GM23338 (cell line): ENCODE measurements at regions not wholly inside any gene's neighbourhood (a gene's known extent, or its start where the extent isn't known, plus 50 kb on each side); places are given as distances from the start of the nearest gene placed in this dataset.

Source experiments
- ATAC-seq: fragments of 200-7000 bp; cut with Tn5 transposase; 3 replicates; pipeline ENCODE4 v1.9.1; 2020
- DNase-seq: peaks from one replicate; pipeline ENCODE4 v3.0.0-alpha.2; 2015; ENCODE audit warnings: low spot score
- H2AFZ ChIP-seq: fragments of 200-600 bp; sonication (generic); 2 replicates; pipeline ENCODE4 v1.8.0; 2016; ENCODE audit warnings: antibody characterized with exemption, mild to moderate bottlenecking, moderate library complexity
- H3F3A ChIP-seq: fragments of 200-600 bp; sonication (generic); replicated peaks from 2 replicates; pipeline ENCODE4 v1.8.0; 2017; ENCODE audit warnings: antibody characterized with exemption, mixed run types, low read depth
- H3K27ac ChIP-seq: fragments of 200-600 bp; sonication (generic); 2 replicates; pipeline ENCODE4 v1.6.1; 2016; ENCODE audit warnings: low read depth
- H3K27me3 ChIP-seq: fragments of 200-600 bp; sonication (generic); 2 replicates; pipeline ENCODE4 v1.8.0; 2016; ENCODE audit warnings: mild to moderate bottlenecking, mixed run types, moderate library complexity; ENCODE audit not compliant: insufficient read depth
- H3K36me3 ChIP-seq: fragments of 200-600 bp; sonication (generic); 2 replicates; pipeline ENCODE4 v1.8.0; 2016; ENCODE audit warnings: mild to moderate bottlenecking; ENCODE audit not compliant: insufficient read depth
- H3K4me1 ChIP-seq: fragments of 200-600 bp; sonication (generic); 2 replicates; pipeline ENCODE4 v1.8.0; 2016; ENCODE audit warnings: mild to moderate bottlenecking, moderate library complexity; ENCODE audit not compliant: insufficient read depth
- H3K4me2 ChIP-seq: fragments of 200-600 bp; sonication (generic); 2 replicates; pipeline ENCODE4 v1.7.1; 2017; ENCODE audit warnings: mixed run types
- H3K4me3 ChIP-seq: fragments of 200-600 bp; sonication (generic); 2 replicates; pipeline ENCODE4 v1.6.1; 2016; ENCODE audit warnings: mixed run types
- H3K79me2 ChIP-seq: fragments of 200-600 bp; sonication (generic); replicated peaks from 2 replicates; pipeline ENCODE4 v1.8.0; 2017; ENCODE audit warnings: mild to moderate bottlenecking; ENCODE audit not compliant: insufficient read depth
- H3K9me2 ChIP-seq: fragments of 200-600 bp; sonication (generic); 2 replicates; pipeline ENCODE4 v1.8.0; 2017; ENCODE audit not compliant: insufficient read depth
- H4K20me1 ChIP-seq: fragments of 200-600 bp; sonication (generic); replicated peaks from 2 replicates; pipeline ENCODE4 v1.8.0; 2017; ENCODE audit warnings: mild to moderate bottlenecking; ENCODE audit not compliant: insufficient read depth
- H3K27ac Mint-ChIP-seq: 2 replicates; pipeline ENCODE4 v1.8.0; 2020; ENCODE audit warnings: inconsistent platforms, mild to moderate bottlenecking, moderate library complexity, mixed read lengths
- H3K27me3 Mint-ChIP-seq: 3 replicates; pipeline ENCODE4 v1.8.0; 2022; ENCODE audit warnings: low read depth, mild to moderate bottlenecking, moderate library complexity, mixed read lengths, inconsistent platforms; ENCODE audit not compliant: insufficient read depth, poor library complexity
- H3K36me3 Mint-ChIP-seq: 3 replicates; pipeline ENCODE4 v1.8.0; 2021; ENCODE audit warnings: low read depth, mild to moderate bottlenecking, inconsistent platforms, moderate library complexity, mixed read lengths
- H3K4me1 Mint-ChIP-seq: 3 replicates; pipeline ENCODE4 v1.8.0; 2020; ENCODE audit warnings: mild to moderate bottlenecking, inconsistent platforms, mixed read lengths
- H3K4me3 Mint-ChIP-seq: 3 replicates; pipeline ENCODE4 v1.8.0; 2021; ENCODE audit warnings: moderate library complexity, mild to moderate bottlenecking, inconsistent platforms, mixed read lengths
- H3K9me3 Mint-ChIP-seq: 3 replicates; pipeline ENCODE4 v1.8.0; 2020; ENCODE audit warnings: moderate library complexity, mild to moderate bottlenecking, inconsistent platforms, mixed read lengths
- CREB1 ChIP-seq: fragments of 250-450 bp; sonication (Bioruptor Pico); IDR thresholded peaks from 2 replicates; pipeline ENCODE4 v1.5.0; 2020; ENCODE audit warnings: low read depth, mild to moderate bottlenecking, moderate library complexity
- EZH2 ChIP-seq: fragments of 200-600 bp; sonication (generic); IDR thresholded peaks from one replicate; pipeline ENCODE4 v1.8.0; 2017; ENCODE audit warnings: antibody characterized with exemption, mild to moderate bottlenecking, low read depth; ENCODE audit not compliant: unreplicated experiment
- NANOG ChIP-seq: IDR thresholded peaks from 2 replicates; pipeline ENCODE4 v1.6.1; 2016; ENCODE audit warnings: antibody characterized with exemption, borderline replicate concordance
- STAT1 ChIP-seq: IDR thresholded peaks from one replicate; pipeline ENCODE4 v1.6.1; 2016; ENCODE audit warnings: antibody characterized with exemption; ENCODE audit not compliant: unreplicated experiment
- ZNF114 ChIP-seq: fragments of 250-450 bp; sonication (Bioruptor Pico); IDR thresholded peaks from 2 replicates; pipeline ENCODE4 v1.5.0; 2020; ENCODE audit warnings: mild to moderate bottlenecking, moderate library complexity
- ZNF331 ChIP-seq: fragments of 250-450 bp; sonication (Bioruptor Pico); IDR thresholded peaks from 2 replicates; pipeline ENCODE4 v1.5.0; 2020; ENCODE audit warnings: low read depth, mild to moderate bottlenecking, moderate library complexity
- TF ChIP-seq, protein P1 (sequence below): fragments of 250-450 bp; sonication (Bioruptor Pico); IDR thresholded peaks from 2 replicates; pipeline ENCODE4 v1.5.0; 2020; ENCODE audit warnings: mild to moderate bottlenecking, moderate library complexity
- TF ChIP-seq, protein P2 (sequence below): IDR thresholded peaks from 2 replicates; pipeline ENCODE4 v1.6.1; 2016; ENCODE audit warnings: antibody characterized with exemption

DNA sequence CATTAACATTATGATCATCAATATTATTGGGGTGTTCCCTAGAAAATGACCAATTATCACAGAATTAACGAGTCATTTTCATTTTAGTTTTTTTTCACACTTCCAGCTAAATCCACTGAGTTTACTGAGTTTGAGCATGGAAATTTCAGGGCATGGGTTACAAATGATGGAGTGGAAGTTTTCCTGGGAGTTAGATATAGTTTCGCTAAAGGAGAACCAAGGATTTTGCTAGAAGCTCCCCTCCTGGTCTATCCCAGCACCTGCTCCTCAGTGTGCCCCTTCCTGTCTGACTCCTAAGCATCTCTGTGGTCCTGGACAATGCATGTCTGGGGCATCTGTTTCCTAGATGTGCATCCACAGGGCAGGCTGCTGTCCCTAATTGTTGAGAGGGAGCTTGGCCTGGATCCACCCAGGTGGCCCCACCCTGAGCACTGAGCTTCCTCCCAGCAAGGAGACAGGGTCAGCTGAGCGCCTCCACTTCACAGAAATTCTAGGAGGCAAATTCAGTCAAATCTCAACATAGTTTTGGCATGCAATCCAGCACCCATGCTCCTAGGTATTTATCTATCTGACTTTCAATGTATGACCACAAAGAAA lies 102.3 kb upstream of the GOLGA6L6 start:
- H3K79me2 ChIP-seq, result no peaks in the 10 kb centered on the region
- no peaks in the 10 kb centered on the region for H3K4me1 ChIP-seq
- Mint-ChIP-seq H3K4me3 (no peak overlapping the region), H3K9me3 (peaks cover 3% of the 10 kb centered on the region), H3K27me3 (peaks cover 2% of the 10 kb centered on the region), H3K4me1 (no peaks in the 10 kb centered on the region), H3K36me3 (peaks cover 25% of the 10 kb centered on the region), H3K27ac (no peak overlapping the region)
- H4K20me1 ChIP-seq, result no peaks in the 10 kb centered on the region
- no peak for DNase-seq
- no peak overlapping the region for H2AFZ ChIP-seq
- H3K9me2 ChIP-seq, result no peaks in the 10 kb centered on the region
- no peak overlapping the region for H3K4me2 ChIP-seq
- TF ChIP-seq, protein P1, sequence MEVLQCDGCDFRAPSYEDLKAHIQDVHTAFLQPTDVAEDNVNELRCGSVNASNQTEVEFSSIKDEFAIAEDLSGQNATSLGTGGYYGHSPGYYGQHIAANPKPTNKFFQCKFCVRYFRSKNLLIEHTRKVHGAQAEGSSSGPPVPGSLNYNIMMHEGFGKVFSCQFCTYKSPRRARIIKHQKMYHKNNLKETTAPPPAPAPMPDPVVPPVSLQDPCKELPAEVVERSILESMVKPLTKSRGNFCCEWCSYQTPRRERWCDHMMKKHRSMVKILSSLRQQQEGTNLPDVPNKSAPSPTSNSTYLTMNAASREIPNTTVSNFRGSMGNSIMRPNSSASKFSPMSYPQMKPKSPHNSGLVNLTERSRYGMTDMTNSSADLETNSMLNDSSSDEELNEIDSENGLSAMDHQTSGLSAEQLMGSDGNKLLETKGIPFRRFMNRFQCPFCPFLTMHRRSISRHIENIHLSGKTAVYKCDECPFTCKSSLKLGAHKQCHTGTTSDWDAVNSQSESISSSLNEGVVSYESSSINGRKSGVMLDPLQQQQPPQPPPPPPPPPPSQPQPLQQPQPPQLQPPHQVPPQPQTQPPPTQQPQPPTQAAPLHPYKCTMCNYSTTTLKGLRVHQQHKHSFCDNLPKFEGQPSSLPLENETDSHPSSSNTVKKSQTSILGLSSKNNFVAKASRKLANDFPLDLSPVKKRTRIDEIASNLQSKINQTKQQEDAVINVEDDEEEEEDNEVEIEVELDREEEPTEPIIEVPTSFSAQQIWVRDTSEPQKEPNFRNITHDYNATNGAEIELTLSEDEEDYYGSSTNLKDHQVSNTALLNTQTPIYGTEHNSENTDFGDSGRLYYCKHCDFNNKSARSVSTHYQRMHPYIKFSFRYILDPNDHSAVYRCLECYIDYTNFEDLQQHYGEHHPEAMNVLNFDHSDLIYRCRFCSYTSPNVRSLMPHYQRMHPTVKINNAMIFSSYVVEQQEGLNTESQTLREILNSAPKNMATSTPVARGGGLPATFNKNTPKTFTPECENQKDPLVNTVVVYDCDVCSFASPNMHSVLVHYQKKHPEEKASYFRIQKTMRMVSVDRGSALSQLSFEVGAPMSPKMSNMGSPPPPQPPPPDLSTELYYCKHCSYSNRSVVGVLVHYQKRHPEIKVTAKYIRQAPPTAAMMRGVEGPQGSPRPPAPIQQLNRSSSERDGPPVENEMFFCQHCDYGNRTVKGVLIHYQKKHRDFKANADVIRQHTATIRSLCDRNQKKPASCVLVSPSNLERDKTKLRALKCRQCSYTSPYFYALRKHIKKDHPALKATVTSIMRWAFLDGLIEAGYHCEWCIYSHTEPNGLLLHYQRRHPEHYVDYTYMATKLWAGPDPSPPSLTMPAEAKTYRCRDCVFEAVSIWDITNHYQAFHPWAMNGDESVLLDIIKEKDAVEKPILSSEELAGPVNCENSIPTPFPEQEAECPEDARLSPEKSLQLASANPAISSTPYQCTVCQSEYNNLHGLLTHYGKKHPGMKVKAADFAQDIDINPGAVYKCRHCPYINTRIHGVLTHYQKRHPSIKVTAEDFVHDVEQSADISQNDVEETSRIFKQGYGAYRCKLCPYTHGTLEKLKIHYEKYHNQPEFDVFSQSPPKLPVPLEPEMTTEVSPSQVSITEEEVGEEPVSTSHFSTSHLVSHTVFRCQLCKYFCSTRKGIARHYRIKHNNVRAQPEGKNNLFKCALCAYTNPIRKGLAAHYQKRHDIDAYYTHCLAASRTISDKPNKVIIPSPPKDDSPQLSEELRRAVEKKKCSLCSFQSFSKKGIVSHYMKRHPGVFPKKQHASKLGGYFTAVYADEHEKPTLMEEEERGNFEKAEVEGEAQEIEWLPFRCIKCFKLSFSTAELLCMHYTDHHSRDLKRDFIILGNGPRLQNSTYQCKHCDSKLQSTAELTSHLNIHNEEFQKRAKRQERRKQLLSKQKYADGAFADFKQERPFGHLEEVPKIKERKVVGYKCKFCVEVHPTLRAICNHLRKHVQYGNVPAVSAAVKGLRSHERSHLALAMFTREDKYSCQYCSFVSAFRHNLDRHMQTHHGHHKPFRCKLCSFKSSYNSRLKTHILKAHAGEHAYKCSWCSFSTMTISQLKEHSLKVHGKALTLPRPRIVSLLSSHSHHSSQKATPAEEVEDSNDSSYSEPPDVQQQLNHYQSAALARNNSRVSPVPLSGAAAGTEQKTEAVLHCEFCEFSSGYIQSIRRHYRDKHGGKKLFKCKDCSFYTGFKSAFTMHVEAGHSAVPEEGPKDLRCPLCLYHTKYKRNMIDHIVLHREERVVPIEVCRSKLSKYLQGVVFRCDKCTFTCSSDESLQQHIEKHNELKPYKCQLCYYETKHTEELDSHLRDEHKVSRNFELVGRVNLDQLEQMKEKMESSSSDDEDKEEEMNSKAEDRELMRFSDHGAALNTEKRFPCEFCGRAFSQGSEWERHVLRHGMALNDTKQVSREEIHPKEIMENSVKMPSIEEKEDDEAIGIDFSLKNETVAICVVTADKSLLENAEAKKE (CRISPR knock-in tag), result no peak
- TF ChIP-seq CREB1 (CRISPR knock-in tag) (no peak), NANOG (no peak), STAT1 (no peak), EZH2 (no peak), ZNF331 (CRISPR knock-in tag) (no peak), ZNF114 (CRISPR knock-in tag) (no peak)
- TF ChIP-seq, protein P2, sequence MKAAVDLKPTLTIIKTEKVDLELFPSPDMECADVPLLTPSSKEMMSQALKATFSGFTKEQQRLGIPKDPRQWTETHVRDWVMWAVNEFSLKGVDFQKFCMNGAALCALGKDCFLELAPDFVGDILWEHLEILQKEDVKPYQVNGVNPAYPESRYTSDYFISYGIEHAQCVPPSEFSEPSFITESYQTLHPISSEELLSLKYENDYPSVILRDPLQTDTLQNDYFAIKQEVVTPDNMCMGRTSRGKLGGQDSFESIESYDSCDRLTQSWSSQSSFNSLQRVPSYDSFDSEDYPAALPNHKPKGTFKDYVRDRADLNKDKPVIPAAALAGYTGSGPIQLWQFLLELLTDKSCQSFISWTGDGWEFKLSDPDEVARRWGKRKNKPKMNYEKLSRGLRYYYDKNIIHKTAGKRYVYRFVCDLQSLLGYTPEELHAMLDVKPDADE, result no peak
- peak overlapping the region; percentile 22; the same call in 1 of the 2 replicates for H3K4me3 ChIP-seq
- no peak for ATAC-seq
- H3K27ac ChIP-seq, result no peak overlapping the region
- peaks cover 20% of the 10 kb centered on the region for H3K36me3 ChIP-seq
- no peaks in the 10 kb centered on the region for H3F3A ChIP-seq
- no peaks in the 10 kb centered on the region for H3K27me3 ChIP-seq
